Natural killer cell (primary cell): ENCODE measurements at regions not wholly inside any gene's neighbourhood (a gene's known extent, or its start where the extent isn't known, plus 50 kb on each side); places are given as distances from the start of the nearest gene placed in this dataset.

Experiments used
- ATAC-seq, 3 donors: fragments of 150-1000 bp in 2 of 3; fragments of 200-7000 bp in 1 of 3; cut with Tn5 transposase; 1 replicate in 1 of 3; 2 replicates in 2 of 3; pipeline ENCODE4 v1.10.0; 2021; ENCODE audit warnings: mild to moderate bottlenecking in 2 of 3, moderate library complexity in 2 of 3
- DNase-seq, 2 donors: peaks; one replicate each; pipeline versions ENCODE4 v3.0.0 to v3.0.0-alpha.2; 2013 to 2021; ENCODE audit warnings: mixed read lengths in 1 of 2
- H3K27ac ChIP-seq: one replicate; pipeline ENCODE4 v1.5.1; 2013; ENCODE audit warnings: mild to moderate bottlenecking, low read length
- H3K27me3 ChIP-seq: one replicate; pipeline ENCODE4 v1.6.1; 2013; ENCODE audit warnings: low read length; ENCODE audit not compliant: control insufficient read depth, insufficient read depth
- H3K36me3 ChIP-seq: one replicate; pipeline ENCODE4 v1.6.1; 2013; ENCODE audit warnings: low read length; ENCODE audit not compliant: control insufficient read depth, insufficient read depth
- H3K4me1 ChIP-seq: one replicate; pipeline ENCODE4 v1.6.1; 2013; ENCODE audit warnings: low read length; ENCODE audit not compliant: control insufficient read depth, insufficient read depth
- H3K4me3 ChIP-seq: one replicate; pipeline ENCODE4 v1.5.1; 2013; ENCODE audit warnings: low read length
- H3K9me3 ChIP-seq: one replicate; pipeline ENCODE4 v1.6.1; 2013; ENCODE audit warnings: low read length; ENCODE audit not compliant: control insufficient read depth, insufficient read depth
- H3K27ac Mint-ChIP-seq, 2 donors: one replicate each; pipeline ENCODE4 v1.8.0; 2022; ENCODE audit warnings: mild to moderate bottlenecking in 2 of 2, mixed read lengths in 2 of 2, moderate library complexity in 1 of 2
- H3K27me3 Mint-ChIP-seq, 2 donors: one replicate each; pipeline ENCODE4 v1.8.0; 2022; ENCODE audit warnings: low read depth in 2 of 2, mixed read lengths in 2 of 2
- H3K36me3 Mint-ChIP-seq: one replicate; pipeline ENCODE4 v1.8.0; 2022; ENCODE audit warnings: mixed read lengths
- H3K4me1 Mint-ChIP-seq, 2 donors: one replicate each; pipeline ENCODE4 v1.8.0; 2022; ENCODE audit warnings: mixed read lengths in 2 of 2
- H3K4me3 Mint-ChIP-seq: one replicate; pipeline ENCODE4 v1.8.0; 2022; ENCODE audit warnings: mild to moderate bottlenecking, moderate library complexity, mixed read lengths
- H3K9me3 Mint-ChIP-seq, 2 donors: one replicate each; pipeline ENCODE4 v1.8.0; 2022; ENCODE audit warnings: mixed read lengths in 2 of 2
- CTCF ChIP-seq: fragments of 200-600 bp; IDR thresholded peaks from one replicate; pipeline ENCODE4 v1.8.0; 2022; ENCODE audit warnings: antibody characterized with exemption
- WGBS: methylation state at CpG from one replicate; pipeline ENCODE4 v1.1.7; 2013; ENCODE audit warnings: missing lambda C conversion rate; ENCODE audit not compliant: insufficient coverage; 5-methylcytosine and 5-hydroxymethylcytosine counted together
- intact Hi-C: fragments of 100-400 bp; cut with micrococcal nuclease; formaldehyde crosslinking; loops from one replicate; pipeline ENCODE4 v1.14.2; 2022

DNA sequence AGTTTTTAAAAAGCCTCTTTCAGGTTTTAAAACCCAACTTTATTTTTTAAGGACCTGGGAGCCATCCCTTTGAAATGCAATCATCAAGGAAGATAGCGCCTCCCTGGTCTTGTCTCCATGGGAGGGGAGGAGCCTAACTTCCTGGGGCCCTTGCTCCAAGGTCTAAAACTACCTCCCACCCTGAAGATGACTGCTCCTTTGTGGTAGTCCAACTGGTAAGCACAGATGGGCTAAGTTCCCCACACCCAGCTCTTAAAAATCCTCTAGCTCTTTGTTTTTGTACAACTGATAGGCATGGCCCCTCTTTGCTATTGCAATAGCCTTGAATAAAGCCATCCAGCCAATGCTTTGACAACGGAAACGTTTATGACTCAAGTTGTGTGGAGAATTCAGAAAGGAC lies 716.8 kb downstream of the CBLN2 start:
- peaks cover 4 to 20% of the 10 kb centered on the region in 2 donors for H3K9me3 Mint-ChIP-seq
- WGBS: 89% methylated on average over 3 of the region's 3 CpGs

GRCh38 chr18:71815305-71815704 lies 728.8 kb downstream of the CBLN2 start:
- WGBS: 60% methylated on average over 1 of the region's 2 CpGs
- no peaks in the 10 kb centered on the region for H3K4me1 ChIP-seq
- H3K27ac Mint-ChIP-seq: no peak overlapping the region
- H3K27me3 ChIP-seq: no peaks in the 10 kb centered on the region
- H3K36me3 Mint-ChIP-seq: peaks cover 6% of the 10 kb centered on the region
- ATAC-seq: no peak
- H3K27ac ChIP-seq: no peak overlapping the region
- H3K36me3 ChIP-seq: no peaks in the 10 kb centered on the region
- no peak for TF ChIP-seq CTCF
- no peaks in the 10 kb centered on the region for H3K4me1 Mint-ChIP-seq
- H3K9me3 Mint-ChIP-seq: peaks cover 5 to 7% of the 10 kb centered on the region in 2 donors
- DNase-seq: no peak
- no peak overlapping the region for H3K4me3 Mint-ChIP-seq
- intact Hi-C loops: no loop called here
- no peaks in the 10 kb centered on the region for H3K27me3 Mint-ChIP-seq
- peaks cover 5% of the 10 kb centered on the region for H3K9me3 ChIP-seq
- H3K4me3 ChIP-seq: no peak overlapping the region

More for the DNA sequence above, 716.8 kb downstream of the CBLN2 start:
- no peak overlapping the region for H3K27ac Mint-ChIP-seq
- Histone ChIP-seq H3K27ac (no peak overlapping the region), H3K27me3 (no peaks in the 10 kb centered on the region), H3K4me1 (no peaks in the 10 kb centered on the region), H3K36me3 (no peaks in the 10 kb centered on the region), H3K4me3 (no peak overlapping the region), H3K9me3 (no peaks in the 10 kb centered on the region)
- H3K4me1 Mint-ChIP-seq: no peaks in the 10 kb centered on the region
- no peaks in the 10 kb centered on the region for H3K36me3 Mint-ChIP-seq
- ATAC-seq (no peak), DNase-seq (no peak)
- no peak overlapping the region for H3K4me3 Mint-ChIP-seq
- intact Hi-C loops: no loop called here
- H3K27me3 Mint-ChIP-seq: no peaks in the 10 kb centered on the region
- no peak for TF ChIP-seq CTCF

GRCh38 chr18:71809711-71810110 lies 734.4 kb downstream of the CBLN2 start:
- Mint-ChIP-seq H3K4me3 (no peak overlapping the region), H3K9me3 (peaks cover 7 to 14% of the 10 kb centered on the region in 2 donors), H3K27ac (no peak overlapping the region), H3K36me3 (no peaks in the 10 kb centered on the region), H3K4me1 (no peaks in the 10 kb centered on the region), H3K27me3 (no peaks in the 10 kb centered on the region)
- no peak overlapping the region for H3K27ac ChIP-seq
- ATAC-seq: no peak
- WGBS: 56% methylated on average over 2 of the region's 3 CpGs
- intact Hi-C loops: no loop called here
- H3K9me3 ChIP-seq: no peaks in the 10 kb centered on the region
- TF ChIP-seq CTCF: no peak
- no peaks in the 10 kb centered on the region for H3K27me3 ChIP-seq
- no peak for DNase-seq
- no peaks in the 10 kb centered on the region for H3K4me1 ChIP-seq
- no peak overlapping the region for H3K4me3 ChIP-seq
- H3K36me3 ChIP-seq: no peaks in the 10 kb centered on the region

- no peaks in the 10 kb centered on the region for H3K27me3 Mint-ChIP-seq
- TF ChIP-seq CTCF: no peak
- 69% methylated on average over 5 of the region's 5 CpGs for WGBS
Measured at GRCh38 chr18:71808616-71809015, 735.5 kb downstream of the CBLN2 start.

More at GRCh38 chr18:71808616-71809015, 735.5 kb downstream of the CBLN2 start:
- no peak overlapping the region for H3K4me3 Mint-ChIP-seq
- H3K4me3 ChIP-seq: no peak overlapping the region
- no peaks in the 10 kb centered on the region for H3K4me1 ChIP-seq
- no peaks in the 10 kb centered on the region for H3K9me3 ChIP-seq
- H3K27ac Mint-ChIP-seq: no peak overlapping the region
- H3K4me1 Mint-ChIP-seq: no peaks in the 10 kb centered on the region
- H3K36me3 Mint-ChIP-seq: no peaks in the 10 kb centered on the region
- H3K36me3 ChIP-seq: no peaks in the 10 kb centered on the region
- H3K9me3 Mint-ChIP-seq: peaks cover 12 to 19% of the 10 kb centered on the region in 2 donors
- intact Hi-C loops: no loop called here
- no peak for ATAC-seq
- DNase-seq: no peak
- H3K27ac ChIP-seq: no peak overlapping the region
- H3K27me3 ChIP-seq: no peaks in the 10 kb centered on the region
